Neural cell (in vitro differentiated cells): ENCODE measurements at regions not wholly inside any gene's neighbourhood (a gene's known extent, or its start where the extent isn't known, plus 50 kb on each side); places are given as distances from the start of the nearest gene placed in this dataset.
"Not testable (repeated sequence)": the region's sequence is repeated elsewhere in the genome, so short reads cannot be mapped to it uniquely, and the experiment has no call there.

Experiments used
- H2AFZ ChIP-seq: fragments of 200-600, 300-800 bp; sonication (generic), shearing (Covaris generic); 2 replicates; pipeline ENCODE4 v1.6.0; 2014; ENCODE audit warnings: low read depth, mild to moderate bottlenecking, antibody characterized with exemption, low read length, moderate library complexity
- H3F3A ChIP-seq: fragments of 200-600 bp; shearing (Covaris generic); 2 replicates; pipeline ENCODE4 v1.6.1; 2016; ENCODE audit warnings: mild to moderate bottlenecking, moderate library complexity, mixed read lengths, antibody characterized with exemption, low read length; ENCODE audit not compliant: insufficient read depth, poor library complexity, severe bottlenecking
- H3K27ac ChIP-seq: fragments of 200-600, 300-800 bp; sonication (generic), shearing (Covaris generic); 2 replicates; pipeline ENCODE4 v1.5.1; 2014; ENCODE audit warnings: mild to moderate bottlenecking, low read length, moderate library complexity
- H3K27me3 ChIP-seq: fragments of 300-800, 200-600 bp; sonication (generic), shearing (Covaris generic); 2 replicates; pipeline ENCODE4 v1.6.0; 2014; ENCODE audit warnings: mild to moderate bottlenecking, low read depth, low read length, moderate library complexity; ENCODE audit not compliant: insufficient read depth
- H3K36me3 ChIP-seq: fragments of 300-800, 200-600 bp; sonication (generic), shearing (Covaris generic); 2 replicates; pipeline ENCODE4 v1.5.1; 2014; ENCODE audit warnings: mild to moderate bottlenecking, antibody characterized with exemption, low read length, moderate library complexity; ENCODE audit not compliant: insufficient read depth
- H3K4me2 ChIP-seq: fragments of 300-800, 200-600 bp; sonication (generic), shearing (Covaris generic); 2 replicates; pipeline ENCODE4 v1.6.0; 2014; ENCODE audit warnings: mild to moderate bottlenecking, low read length
- H3K4me3 ChIP-seq: fragments of 300-800, 200-600 bp; sonication (generic), shearing (Covaris generic); 2 replicates; pipeline ENCODE4 v1.5.1; 2014; ENCODE audit warnings: mild to moderate bottlenecking, low read length, moderate library complexity
- H3K79me2 ChIP-seq: fragments of 200-600 bp; shearing (Covaris generic); replicated peaks from 2 replicates; pipeline ENCODE4 v1.6.0; 2014; ENCODE audit warnings: mild to moderate bottlenecking, low read length, moderate library complexity; ENCODE audit not compliant: insufficient read depth
- H3K9ac ChIP-seq: fragments of 300-800, 200-600 bp; sonication (generic), shearing (Covaris generic); 2 replicates; pipeline ENCODE4 v1.6.1; 2016; ENCODE audit warnings: mild to moderate bottlenecking, low read length, mixed read lengths
- H3K9me2 ChIP-seq: fragments of 200-600 bp; shearing (Covaris generic); 2 replicates; pipeline ENCODE4 v1.6.1; 2016; ENCODE audit warnings: mild to moderate bottlenecking, low read length, mixed read lengths; ENCODE audit not compliant: insufficient read depth
- H3K9me3 ChIP-seq: fragments of 200-600, 300-800 bp; sonication (generic), shearing (Covaris generic); 2 replicates; pipeline ENCODE4 v1.6.1; 2016; ENCODE audit warnings: mild to moderate bottlenecking, mixed run types, low read length, moderate library complexity, mixed read lengths
- H4K20me1 ChIP-seq: fragments of 200-600 bp; shearing (Covaris generic); 2 replicates; pipeline ENCODE4 v1.6.1; 2016; ENCODE audit warnings: mild to moderate bottlenecking, mixed run types; ENCODE audit not compliant: insufficient read depth
- EP300 ChIP-seq: fragments of 450-650 bp; conservative IDR thresholded peaks from 2 replicates; pipeline ENCODE4 v1.6.1; 2014; ENCODE audit warnings: antibody characterized with exemption, mild to moderate bottlenecking, moderate library complexity; ENCODE audit not compliant: poor library complexity, severe bottlenecking
- EZH2 ChIP-seq: fragments of 200-600, 300-800 bp; shearing (Covaris generic), sonication (generic); IDR thresholded peaks from 2 replicates; pipeline ENCODE4 v1.6.1; 2014; ENCODE audit warnings: antibody characterized with exemption, low read length, borderline replicate concordance, mild to moderate bottlenecking; ENCODE audit not compliant: insufficient read depth, poor library complexity, severe bottlenecking
- MXI1 ChIP-seq: fragments of 450-650 bp; conservative IDR thresholded peaks from 2 replicates; pipeline ENCODE4 v1.6.1; 2014; ENCODE audit warnings: antibody characterized with exemption, mild to moderate bottlenecking; ENCODE audit not compliant: poor library complexity, severe bottlenecking
- POLR2AphosphoS5 ChIP-seq: IDR thresholded peaks from 2 replicates; pipeline ENCODE4 v1.6.1; 2012
- RAD21 ChIP-seq: fragments of 450-650 bp; conservative IDR thresholded peaks from 2 replicates; pipeline ENCODE4 v1.6.1; 2014; ENCODE audit warnings: antibody characterized with exemption, mild to moderate bottlenecking, moderate library complexity
- SMC3 ChIP-seq: fragments of 450-650 bp; conservative IDR thresholded peaks from 2 replicates; pipeline ENCODE4 v1.6.1; 2014; ENCODE audit warnings: antibody characterized with exemption, mild to moderate bottlenecking, moderate library complexity; ENCODE audit not compliant: poor library complexity
- TAF1 ChIP-seq: IDR thresholded peaks from 2 replicates; pipeline ENCODE4 v1.6.1; 2012; ENCODE audit warnings: low read depth
- TF ChIP-seq, protein P1 (sequence below): fragments of 450-650 bp; IDR thresholded peaks from 2 replicates; pipeline ENCODE4 v1.5.1; 2014; ENCODE audit warnings: antibody characterized with exemption, mild to moderate bottlenecking, moderate library complexity; ENCODE audit not compliant: poor library complexity, severe bottlenecking
- TF ChIP-seq, protein P2 (sequence below): IDR thresholded peaks from 2 replicates; pipeline ENCODE4 v1.6.1; 2012; ENCODE audit warnings: borderline replicate concordance

DNA sequence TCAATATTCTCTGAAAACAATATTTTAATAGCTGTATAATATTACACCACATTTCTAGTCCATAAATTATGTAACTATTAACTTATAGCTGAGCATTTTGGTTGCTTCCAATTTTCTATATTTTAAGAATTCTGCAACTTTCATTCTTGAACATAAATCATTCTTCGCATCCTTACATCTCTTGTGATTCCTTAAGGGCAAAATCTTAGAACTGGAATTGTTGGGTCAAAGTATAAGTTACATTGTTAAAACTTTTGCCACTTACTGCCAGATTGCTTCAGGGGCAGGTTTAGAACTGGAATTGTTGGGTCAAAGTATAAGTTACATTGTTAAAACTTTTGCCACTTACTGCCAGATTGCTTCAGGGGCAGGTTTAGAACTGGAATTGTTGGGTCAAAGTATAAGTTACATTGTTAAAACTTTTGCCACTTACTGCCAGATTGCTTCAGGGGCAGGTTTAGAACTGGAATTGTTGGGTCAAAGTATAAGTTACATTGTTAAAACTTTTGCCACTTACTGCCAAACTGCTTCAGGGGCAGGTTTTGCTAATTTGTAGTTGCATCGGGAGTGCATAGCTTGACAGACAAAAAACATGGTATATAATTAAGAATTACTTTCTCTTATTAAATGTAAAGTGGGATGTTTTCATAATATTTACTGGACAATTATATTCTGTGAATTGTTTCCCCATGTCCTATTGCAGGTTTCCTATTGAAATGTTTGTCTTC, 179.9 kb upstream of the OR13F1 start:
- not testable (repeated sequence) for H3K79me2 ChIP-seq, H3K36me3 ChIP-seq, H4K20me1 ChIP-seq, H3K9me3 ChIP-seq, H3K27me3 ChIP-seq, H3K4me2 ChIP-seq, H3K4me3 ChIP-seq, H3K27ac ChIP-seq, H3K9me2 ChIP-seq, H3K9ac ChIP-seq, H2AFZ ChIP-seq, H3F3A ChIP-seq

DNA sequence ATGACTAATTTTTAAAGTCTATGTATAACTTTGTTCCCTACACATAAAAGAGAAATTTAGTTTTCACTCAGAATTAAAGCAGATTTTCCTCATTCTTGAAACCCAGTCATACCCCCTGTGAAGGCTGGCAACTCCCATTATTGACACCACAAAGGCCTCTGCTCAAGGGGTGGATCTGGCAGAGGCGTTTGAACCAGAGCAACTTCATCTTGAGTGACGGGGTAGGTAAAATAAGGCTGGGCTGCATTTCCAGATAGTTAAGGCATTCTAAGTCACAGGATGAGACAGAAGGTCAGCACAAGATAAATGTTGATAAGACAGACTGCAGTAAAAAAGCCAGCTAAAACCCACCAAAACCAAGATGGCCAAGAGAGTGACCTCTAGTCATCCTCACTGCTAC, 177.2 kb upstream of the OR13F1 start:
- no peaks in the 10 kb centered on the region for H3K36me3 ChIP-seq
- no peak overlapping the region for H3K27ac ChIP-seq
- H3K4me3 ChIP-seq: no peak overlapping the region
- H3K9ac ChIP-seq: no peak overlapping the region
- H3K4me2 ChIP-seq: no peak overlapping the region
- H2AFZ ChIP-seq: no peak overlapping the region
- no peaks in the 10 kb centered on the region for H4K20me1 ChIP-seq
- no peaks in the 10 kb centered on the region for H3K79me2 ChIP-seq
- H3F3A ChIP-seq: no peaks in the 10 kb centered on the region
- H3K9me3 ChIP-seq: no peaks in the 10 kb centered on the region
- H3K9me2 ChIP-seq: no peaks in the 10 kb centered on the region
- no peaks in the 10 kb centered on the region for H3K27me3 ChIP-seq
- TF ChIP-seq MXI1 (no peak), EP300 (no peak), EZH2 (no peak), POLR2AphosphoS5 (no peak), SMC3 (no peak), RAD21 (no peak)
- TF ChIP-seq, protein P1, sequence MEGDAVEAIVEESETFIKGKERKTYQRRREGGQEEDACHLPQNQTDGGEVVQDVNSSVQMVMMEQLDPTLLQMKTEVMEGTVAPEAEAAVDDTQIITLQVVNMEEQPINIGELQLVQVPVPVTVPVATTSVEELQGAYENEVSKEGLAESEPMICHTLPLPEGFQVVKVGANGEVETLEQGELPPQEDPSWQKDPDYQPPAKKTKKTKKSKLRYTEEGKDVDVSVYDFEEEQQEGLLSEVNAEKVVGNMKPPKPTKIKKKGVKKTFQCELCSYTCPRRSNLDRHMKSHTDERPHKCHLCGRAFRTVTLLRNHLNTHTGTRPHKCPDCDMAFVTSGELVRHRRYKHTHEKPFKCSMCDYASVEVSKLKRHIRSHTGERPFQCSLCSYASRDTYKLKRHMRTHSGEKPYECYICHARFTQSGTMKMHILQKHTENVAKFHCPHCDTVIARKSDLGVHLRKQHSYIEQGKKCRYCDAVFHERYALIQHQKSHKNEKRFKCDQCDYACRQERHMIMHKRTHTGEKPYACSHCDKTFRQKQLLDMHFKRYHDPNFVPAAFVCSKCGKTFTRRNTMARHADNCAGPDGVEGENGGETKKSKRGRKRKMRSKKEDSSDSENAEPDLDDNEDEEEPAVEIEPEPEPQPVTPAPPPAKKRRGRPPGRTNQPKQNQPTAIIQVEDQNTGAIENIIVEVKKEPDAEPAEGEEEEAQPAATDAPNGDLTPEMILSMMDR: no peak
- TF ChIP-seq, protein P2, sequence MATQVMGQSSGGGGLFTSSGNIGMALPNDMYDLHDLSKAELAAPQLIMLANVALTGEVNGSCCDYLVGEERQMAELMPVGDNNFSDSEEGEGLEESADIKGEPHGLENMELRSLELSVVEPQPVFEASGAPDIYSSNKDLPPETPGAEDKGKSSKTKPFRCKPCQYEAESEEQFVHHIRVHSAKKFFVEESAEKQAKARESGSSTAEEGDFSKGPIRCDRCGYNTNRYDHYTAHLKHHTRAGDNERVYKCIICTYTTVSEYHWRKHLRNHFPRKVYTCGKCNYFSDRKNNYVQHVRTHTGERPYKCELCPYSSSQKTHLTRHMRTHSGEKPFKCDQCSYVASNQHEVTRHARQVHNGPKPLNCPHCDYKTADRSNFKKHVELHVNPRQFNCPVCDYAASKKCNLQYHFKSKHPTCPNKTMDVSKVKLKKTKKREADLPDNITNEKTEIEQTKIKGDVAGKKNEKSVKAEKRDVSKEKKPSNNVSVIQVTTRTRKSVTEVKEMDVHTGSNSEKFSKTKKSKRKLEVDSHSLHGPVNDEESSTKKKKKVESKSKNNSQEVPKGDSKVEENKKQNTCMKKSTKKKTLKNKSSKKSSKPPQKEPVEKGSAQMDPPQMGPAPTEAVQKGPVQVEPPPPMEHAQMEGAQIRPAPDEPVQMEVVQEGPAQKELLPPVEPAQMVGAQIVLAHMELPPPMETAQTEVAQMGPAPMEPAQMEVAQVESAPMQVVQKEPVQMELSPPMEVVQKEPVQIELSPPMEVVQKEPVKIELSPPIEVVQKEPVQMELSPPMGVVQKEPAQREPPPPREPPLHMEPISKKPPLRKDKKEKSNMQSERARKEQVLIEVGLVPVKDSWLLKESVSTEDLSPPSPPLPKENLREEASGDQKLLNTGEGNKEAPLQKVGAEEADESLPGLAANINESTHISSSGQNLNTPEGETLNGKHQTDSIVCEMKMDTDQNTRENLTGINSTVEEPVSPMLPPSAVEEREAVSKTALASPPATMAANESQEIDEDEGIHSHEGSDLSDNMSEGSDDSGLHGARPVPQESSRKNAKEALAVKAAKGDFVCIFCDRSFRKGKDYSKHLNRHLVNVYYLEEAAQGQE: no peak

DNA sequence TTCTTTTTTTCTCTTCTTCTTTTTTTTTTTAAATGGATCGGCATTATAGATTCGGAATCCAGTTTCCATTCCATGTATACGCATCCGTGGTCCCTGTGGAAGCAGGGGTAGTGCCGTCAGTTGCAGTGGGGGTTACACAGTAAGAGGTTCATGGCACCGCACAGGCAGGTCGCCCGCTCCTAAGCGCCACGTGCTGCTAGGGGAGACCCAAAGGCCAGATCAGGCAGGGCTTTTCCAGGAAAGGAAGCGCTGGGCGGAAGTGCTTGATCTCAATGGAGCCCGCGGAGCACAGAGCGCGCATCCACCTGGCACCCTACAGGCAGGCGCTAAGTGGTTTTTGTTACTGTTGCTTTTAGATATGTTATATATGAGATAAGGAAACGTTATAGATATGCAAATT, 174.8 kb upstream of the OR13F1 start:
- Histone ChIP-seq H2AFZ (no peak overlapping the region), H3K4me3 (no peak overlapping the region), H3F3A (no peaks in the 10 kb centered on the region), H3K36me3 (no peaks in the 10 kb centered on the region), H3K9me3 (no peaks in the 10 kb centered on the region), H3K9me2 (no peaks in the 10 kb centered on the region), H4K20me1 (no peaks in the 10 kb centered on the region), H3K9ac (no peak overlapping the region), H3K79me2 (no peaks in the 10 kb centered on the region), H3K4me2 (no peak overlapping the region), H3K27me3 (no peaks in the 10 kb centered on the region), H3K27ac (no peak overlapping the region)
- TF ChIP-seq TAF1 (no peak), RAD21 (no peak)
